ENCODE measurements at regions not wholly inside any gene's neighbourhood (a gene's known extent, or its start where the extent isn't known, plus 50 kb on each side); places are given as distances from the start of the nearest gene placed in this dataset.

DNA sequence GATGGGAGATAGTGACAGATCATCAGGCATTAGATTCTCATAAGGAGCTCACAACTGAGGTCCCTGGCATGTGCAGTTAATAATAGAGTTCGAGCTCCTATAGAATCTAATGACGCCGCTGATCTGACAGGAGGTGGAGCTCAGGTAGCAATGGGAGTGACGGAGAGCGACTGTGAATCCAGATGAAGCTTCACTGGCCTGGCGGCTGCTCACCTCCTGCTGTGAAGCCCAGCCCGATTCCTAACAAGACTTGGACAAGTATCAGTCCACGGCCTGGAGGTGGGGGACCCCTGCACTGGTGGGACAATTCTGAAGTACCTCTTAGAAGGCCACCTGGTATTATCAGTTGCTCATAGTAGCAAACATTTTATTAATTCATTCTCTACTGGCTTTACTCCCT is 377.9 kb upstream of the ITGA1 start:
- DNase-seq (ENCODE audit: low read depth): no peak

DNA sequence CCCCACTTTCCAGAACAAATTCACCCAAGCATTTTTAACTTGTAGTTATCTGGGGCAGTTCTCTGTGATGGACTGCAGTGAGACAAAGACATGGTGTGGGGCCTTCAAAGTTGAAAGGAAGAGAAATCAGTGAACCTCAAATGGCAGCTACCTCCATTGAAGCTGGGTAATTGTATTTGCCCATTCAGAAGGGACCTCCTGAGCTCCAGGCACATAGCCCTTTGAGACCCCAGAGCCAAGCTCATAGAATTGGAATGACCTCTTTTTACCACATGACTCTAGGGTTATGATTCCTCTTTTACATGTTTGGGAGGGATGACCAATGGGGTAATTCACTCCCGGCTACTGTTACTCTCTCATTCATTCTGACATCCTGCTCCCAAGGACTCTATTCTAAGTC is 368.4 kb upstream of the ITGA1 start:
- no peak for DNase-seq (ENCODE audit: low read depth)

DNA sequence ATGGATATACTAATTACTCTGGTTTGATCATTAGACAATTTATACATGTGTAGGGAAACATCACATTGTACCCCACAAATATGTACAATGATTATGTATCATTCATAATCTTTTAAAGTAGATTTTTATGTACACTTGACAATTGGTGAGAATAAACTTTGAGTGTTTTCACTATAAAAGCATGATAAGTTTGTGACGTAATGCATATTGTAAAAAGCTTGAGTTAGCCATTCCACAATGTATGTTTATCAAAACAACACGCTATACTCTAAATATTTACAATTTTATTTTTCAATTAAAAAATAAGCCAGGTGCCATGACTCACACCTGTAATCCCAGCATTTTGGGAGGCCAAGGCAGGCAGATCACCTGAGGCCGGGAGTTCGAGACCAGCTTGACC is 360.1 kb upstream of the ITGA1 start:
- DNase-seq (ENCODE audit: low read depth): no peak

DNA sequence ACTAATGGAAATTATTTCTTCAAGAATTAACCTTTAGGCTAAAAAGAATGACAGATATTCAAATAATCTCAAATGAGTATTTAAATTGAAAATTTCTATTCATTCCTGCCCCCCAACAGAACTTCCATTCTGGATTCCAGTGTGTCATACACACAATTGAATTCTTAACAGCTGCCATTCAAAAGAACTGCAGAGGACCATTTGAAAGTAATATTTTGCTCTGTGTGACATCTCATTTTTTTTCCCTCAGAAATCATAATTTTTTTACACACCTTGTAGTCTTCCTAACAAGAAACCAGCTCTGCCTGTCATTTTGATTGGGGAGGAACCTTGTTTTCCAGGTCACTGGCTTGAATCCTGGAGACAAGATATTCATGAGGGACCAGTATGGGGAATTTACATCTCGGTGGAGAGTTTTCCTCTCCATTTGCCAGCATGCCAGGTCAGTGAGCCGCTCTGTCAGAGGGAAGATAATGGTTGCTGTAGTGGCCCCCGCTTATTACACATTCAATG is 358.7 kb upstream of the ITGA1 start:
- DNase-seq (ENCODE audit: low read depth): no peak

DNA sequence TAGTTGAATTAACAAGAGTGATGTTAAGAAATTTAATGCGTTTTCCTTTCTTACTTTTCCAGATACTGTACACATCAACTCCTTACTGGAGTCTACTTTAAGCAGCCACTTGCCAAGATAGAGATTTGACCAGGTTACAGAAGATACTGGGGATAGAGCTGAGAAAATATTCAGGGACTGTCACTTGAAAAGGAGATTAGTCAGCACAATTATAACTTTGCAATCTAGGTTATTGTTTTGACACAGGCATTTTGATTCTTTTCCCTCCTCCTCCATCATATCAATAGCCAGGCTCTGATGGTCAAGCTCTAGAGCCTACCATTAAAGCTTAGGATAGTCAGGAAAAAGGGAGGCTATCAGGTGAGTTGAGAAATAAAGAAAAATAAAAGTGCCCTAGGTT is 345.9 kb upstream of the ITGA1 start:
- DNase-seq (ENCODE audit: low read depth): no peak

DNA sequence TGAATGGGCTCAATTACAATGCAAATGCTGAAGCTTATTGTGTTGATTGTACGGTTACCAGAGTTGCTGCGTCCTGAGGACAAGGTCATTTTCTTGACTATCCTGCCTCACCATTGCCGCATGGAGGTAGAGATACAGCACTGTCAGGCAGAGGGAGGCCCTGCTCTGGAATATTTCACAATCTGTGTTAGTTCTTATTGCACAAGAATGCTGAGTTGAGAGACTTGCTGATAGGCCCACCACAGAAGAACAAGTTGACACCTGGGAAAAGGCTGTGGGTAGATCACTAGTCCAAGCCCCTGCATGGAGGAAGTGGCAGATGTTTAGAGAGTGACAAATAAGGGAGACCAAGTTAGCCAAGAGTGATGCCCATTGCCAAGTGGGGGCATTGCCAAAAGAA is 344.5 kb upstream of the ITGA1 start:
- no peak for DNase-seq (ENCODE audit: low read depth)

DNA sequence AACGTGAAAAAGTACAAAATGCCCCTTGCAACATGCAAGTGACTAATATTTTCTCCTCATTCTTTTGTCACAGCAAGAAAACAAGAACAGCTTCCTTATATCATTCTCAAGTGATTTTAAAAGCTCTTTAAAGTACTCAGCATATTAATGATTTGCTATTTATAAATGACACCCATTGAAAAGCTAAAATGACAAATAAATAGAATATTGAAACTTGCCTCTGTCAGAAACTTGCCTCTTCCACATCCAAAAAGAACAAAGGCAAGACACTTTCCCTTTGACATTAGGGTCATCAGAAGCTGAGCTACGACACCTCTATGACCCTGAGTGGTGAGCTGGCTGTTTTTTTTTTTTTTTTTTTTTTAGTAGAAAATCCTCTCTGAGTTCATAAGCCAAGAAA is 339.6 kb upstream of the ITGA1 start:
- DNase-seq (ENCODE audit: low read depth): no peak

DNA sequence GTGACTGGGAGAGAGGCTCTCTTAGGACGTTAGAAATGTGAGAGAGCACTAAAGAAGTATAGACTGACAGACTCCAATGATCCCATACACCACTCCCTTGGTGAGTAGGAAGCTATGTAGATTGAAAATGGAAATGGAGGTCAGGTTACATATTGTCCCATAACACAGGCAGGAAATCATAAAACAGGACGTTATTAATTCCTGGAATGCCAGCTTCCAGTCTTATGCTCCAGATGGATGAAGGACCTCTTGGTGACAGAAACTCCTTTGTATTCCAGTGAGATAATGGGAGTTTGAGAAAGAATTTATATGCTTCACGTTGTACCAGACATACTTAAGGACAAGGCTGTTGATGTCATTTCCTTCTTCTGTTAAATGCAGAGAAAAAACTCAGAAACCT is 338.2 kb upstream of the ITGA1 start:
- DNase-seq (ENCODE audit: low read depth): no peak

DNA sequence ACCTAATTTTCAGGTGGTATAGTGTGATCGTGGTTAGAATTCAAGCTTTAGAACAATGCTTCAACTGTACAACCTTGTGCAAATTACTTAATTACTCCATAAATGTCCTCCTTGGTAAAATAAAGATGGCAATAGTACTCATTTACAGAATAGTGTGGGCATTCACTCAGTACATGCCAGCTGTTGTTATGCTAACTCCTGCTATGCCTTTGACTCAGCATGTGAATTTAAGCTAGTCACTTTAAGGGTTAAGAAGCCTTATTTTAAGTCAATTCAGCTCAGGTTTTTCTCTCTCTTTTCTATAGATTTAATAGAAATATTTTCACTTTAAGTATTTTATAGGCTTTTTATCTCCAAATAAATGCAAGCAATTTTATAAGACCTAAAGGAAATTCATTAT is 335.6 kb upstream of the ITGA1 start:
- DNase-seq (ENCODE audit: low read depth): no peak

DNA sequence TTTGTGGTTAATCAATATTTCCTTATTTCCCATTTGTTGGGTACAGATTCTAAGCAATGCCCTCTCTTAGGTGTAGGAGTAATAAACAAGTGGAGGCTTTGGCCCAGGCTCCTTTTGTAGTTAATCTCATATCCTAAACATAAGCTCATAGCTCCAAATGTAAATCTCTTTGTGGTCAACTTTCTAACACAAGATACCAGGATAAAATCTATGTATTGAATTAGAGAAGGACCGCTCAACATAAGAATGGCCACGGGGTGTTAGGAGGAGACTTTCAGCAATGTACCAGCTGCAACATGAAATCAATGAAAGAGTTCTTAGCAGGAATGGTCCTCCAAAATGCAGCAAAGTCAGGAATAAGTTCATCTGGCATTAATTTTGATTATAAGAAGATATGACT is 334.5 kb upstream of the ITGA1 start:
- no peak for DNase-seq (ENCODE audit: low read depth)

DNA sequence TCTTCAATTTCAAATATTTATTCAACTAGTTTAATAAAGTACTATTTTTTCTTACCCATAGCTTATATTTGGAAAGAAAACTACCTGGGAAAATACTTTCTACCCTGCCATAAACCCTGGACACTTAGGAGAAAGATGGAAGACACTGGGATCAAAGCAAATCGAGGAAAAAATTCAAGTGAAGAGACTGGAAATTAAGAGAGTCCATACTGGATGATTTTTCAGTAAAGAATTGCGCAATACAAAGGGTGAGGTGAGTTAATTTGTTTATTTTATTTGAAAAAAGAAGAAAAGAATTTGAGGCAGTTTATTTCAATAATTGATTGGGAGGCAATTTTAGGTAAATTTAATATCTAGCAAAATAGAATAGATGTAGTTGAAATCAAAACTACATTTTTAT is 331.8 kb upstream of the ITGA1 start:
- DNase-seq (ENCODE audit: low read depth): no peak

DNA sequence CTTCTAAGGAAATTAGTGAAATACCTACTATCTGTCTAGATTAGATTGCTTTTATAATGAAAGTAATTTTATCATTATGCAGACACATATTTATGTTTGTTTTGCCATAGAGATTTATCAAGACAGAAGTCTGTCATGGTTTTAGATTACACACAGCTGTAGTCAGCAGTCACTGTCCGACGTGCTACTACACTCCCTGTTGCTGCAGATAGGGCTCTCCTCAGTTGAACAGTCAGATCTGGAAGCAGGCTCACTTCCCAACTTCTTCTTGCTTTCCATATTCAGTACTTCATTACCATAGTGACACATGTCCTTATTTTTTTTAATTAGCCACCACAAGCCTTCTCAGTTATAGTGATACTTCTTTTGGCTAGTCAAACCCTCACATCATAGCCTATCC is 329.9 kb upstream of the ITGA1 start:
- no peak for DNase-seq (ENCODE audit: low read depth)

DNA sequence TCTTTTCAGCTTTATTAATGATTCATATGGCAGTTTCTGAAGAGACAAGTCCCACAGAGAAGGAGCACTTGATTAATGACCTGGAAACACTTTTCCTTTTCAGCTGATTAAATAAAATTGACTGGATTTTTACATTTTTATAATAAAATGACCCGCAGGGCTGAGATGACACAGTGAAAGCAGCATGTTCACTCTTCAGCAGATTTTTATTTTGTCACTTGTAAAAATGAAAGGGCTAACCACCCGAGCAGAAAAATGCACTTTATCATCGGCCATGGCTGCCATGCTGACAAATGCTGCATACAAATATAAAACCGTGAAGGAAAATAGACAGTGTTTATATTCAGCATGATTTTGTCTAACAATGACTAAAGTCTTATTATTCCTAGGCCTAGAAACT is 321.6 kb upstream of the ITGA1 start:
- no peak for DNase-seq (ENCODE audit: low read depth)

DNA sequence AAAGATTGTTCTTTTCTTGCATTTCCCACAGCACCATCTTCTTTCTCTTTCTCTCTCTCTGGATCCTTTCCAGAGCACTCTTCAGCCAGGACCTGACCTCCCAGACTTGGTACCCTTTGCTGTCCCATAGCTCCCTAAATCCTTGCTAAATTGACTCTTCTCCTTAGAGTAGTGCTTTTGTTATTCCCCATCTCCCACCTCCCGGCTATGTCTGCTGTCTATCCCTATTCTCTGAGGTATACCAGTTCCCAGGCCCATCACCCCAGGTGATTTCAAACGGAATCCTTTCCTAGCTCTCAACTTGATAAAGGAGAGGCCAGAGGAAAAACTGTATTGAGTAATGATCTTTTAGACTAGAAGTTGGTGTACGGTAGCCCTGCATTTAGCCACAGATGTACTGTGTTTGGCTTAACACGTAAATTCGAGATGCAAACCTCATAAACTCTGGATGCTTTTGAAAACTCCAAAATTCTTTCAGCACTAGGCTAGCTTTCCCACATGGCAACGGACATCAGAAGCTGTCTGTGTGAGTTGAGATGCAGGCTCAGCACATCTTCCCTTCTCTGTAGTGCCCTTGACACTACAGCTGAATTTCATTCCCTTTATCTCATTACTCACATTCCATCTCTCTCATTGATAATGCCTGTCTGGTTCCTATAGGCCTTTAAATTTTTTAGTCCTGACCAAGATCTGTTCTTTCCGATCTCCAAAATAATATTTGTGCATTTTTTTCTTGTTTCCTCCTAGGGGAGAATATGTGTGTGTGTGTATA is 320.8 kb upstream of the ITGA1 start:
- DNase-seq (ENCODE audit: low read depth): no peak

DNA sequence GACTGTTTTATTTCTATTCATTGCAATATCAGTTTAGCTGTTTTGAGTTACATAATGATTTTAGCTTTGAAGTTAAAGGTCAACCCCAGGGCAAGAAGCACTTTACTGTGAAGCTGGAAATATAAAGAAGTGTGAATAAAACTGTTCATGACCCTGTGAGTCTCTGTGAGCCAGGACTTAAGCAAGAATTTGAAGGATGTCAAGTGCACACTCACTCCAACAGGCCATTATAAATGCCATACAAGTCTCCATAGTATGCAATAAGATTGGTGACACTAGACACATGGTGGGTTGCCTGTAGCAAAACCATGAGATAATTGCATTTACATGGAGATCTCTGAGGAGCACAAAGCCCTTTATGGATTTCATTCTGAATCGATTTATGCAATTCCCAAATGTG is 318.7 kb upstream of the ITGA1 start:
- DNase-seq (ENCODE audit: low read depth): no peak

DNA sequence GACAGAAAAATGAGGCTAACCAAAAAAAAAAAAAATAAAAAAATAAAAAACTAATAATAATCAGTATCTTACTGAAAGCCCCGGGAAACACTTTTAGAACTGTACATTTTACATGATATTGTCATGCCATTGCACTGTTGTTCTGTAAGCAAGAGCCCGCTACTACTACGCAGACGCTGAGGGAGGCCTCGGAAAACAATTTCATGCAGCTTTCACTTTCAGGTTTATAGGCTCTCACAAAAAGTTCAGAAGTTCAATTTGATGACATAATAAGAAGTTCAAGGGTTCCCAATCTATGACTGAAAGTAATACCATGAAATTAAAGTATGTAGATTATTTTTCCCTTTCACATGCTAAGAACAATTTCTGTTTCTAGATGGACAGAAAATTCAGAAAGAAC is 318.3 kb upstream of the ITGA1 start:
- DNase-seq (ENCODE audit: low read depth): no peak

DNA sequence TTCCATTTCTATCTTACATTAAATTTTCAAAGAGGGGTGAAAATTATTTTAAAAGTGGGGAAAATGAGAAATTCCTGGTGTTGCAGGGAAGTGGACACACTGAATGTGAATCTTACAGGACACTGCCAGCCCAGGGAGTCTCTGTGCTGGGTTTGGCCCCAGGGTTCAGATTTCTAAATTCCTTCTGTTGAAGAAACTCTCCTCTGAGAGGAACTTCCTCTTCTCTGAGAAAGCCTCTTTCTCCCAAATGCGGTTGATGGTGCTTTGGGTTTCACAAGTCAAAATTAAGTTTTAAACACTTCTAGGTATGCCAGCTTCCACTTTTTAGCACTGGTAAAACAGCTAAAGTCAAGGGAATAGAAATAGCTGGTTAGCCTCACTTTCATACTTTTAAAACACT is 317.9 kb upstream of the ITGA1 start:
- no peak for DNase-seq (ENCODE audit: low read depth)

DNA sequence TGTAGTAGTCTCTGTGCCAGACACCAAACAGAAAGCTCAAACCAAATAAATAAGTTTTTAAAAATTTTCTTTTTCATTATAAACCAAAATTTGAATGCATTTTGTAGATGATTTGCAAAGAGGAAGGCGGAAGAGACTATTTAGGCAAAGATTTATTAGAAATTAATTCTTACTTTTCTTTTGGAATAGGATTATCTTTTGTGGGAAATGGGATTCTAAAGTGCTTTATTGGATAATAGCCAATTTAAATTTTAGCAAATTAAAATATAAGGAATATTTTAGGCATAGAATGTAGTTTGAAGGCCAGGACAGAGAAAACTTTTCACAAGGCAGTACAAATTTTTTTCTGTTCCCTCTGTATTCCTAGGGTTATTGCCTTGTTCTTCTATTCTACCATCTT is 311.4 kb upstream of the ITGA1 start:
- no peak for DNase-seq (ENCODE audit: low read depth)

DNA sequence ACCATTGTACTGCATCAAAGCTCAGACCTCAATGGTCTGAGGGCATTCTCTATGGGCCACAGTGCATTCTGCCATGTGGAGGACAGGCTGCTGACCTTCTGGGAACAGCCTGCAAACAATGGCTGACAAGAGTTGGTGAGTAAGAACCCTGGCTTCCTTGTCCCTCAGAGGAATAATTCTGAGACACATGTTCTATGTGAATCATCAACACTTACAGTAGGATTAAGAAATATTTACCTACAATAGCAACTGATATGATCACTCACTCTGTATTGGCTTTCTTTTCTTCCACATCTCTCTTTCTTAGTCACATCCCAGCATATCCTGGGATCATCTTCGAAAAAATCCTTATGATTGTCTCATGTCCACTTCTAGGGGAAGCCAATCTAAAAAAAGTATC is 306.5 kb upstream of the ITGA1 start:
- no peak for DNase-seq (ENCODE audit: low read depth)

DNA sequence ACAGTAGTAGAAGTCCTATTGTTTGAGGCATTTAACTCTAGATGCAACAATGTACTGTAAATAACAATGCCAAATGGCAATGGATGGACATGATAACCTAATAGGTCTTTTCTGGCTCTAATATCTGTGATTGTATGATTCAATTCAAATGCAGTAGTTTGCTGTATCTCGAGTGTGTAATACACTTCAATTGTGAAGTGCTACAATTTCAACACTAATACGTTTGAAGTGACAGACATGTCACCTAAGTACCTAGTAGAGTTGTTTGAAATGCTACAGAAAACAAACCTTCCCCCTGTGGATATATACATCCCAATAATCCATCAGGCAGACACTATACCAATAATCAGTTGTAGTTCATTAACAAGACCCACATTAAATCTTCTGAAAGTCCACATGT is 305.9 kb upstream of the ITGA1 start:
- DNase-seq (ENCODE audit: low read depth): no peak

DNA sequence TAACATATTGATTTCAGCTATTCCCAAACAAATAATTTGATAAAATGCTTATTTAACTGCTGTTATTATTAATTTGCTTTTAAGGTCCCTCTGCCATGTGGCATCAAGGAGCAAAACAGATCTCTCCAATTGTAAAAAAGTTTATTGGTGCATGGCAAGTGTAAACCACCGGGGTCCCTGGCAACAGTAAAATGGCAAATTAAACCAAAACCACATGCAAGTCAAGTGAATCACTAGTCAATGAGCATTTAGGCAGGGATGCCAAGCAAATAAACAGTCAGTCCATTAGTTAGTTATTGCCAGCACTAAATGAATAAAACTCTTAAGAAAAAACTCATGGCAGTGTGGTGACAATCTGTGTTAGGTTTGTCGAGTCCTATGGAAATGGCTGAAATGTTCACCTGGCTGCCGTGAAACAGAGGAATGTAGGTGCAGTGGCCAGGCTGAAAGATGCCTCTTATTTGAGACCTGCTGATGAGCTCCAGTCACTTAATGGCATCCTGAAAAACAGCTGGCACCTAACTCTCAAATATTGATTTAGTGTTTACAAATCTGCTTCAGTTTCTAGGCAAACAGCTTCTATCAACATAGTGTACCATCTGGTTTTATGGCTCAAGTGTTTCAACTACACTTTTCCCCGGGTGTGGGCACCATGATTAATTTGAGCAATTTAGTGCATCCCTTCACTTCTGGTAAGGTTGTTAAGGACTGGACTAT is 296.5 kb upstream of the ITGA1 start:
- no peak for DNase-seq (ENCODE audit: low read depth)

DNA sequence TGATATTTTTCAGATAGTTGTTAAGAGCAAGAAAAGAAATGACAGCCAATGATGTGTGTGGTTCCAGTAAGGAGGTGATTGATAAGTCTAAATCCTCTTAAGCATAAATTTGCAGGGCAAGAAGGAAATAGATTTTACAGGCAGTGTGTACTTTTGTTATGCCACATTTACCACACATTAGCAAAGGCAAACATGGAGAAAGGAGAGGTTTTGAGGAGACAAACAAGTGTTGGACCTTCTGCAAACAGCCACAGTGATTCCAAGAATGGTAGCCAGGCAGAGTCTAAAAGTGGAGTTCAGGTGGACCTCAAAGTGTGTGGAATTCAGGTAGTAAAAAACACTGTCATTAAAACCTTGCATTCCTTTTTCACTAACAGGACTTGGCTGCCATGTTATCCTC is 295.9 kb upstream of the ITGA1 start:
- no peak for DNase-seq (ENCODE audit: low read depth)

DNA sequence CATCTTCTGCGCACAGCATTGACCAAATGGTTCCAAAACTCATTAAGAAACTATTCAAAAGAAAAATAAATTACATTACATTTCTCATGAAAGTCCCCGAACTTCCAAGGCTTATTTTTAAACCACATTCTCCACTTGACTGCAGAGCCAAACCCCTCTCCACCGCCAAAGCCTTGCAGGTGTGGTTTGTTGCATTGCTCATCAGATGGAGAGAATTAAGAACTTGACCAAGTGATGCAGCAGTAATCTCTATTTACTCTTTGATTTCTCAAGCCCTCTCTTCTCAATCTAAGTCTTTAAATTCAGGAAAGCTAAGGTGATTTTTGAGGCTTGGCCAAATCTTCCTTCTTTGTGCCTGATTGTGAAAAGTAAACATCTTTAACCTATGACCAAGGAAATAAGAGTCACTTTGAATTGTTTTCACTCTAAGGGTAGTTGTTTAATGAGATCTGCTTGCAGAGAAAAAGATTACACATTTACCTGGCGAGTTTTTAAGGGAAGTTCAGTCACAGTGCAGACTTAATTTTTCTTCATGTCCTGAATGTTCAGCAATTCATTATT is 290.5 kb upstream of the ITGA1 start:
- DNase-seq (ENCODE audit: low read depth): no peak

DNA sequence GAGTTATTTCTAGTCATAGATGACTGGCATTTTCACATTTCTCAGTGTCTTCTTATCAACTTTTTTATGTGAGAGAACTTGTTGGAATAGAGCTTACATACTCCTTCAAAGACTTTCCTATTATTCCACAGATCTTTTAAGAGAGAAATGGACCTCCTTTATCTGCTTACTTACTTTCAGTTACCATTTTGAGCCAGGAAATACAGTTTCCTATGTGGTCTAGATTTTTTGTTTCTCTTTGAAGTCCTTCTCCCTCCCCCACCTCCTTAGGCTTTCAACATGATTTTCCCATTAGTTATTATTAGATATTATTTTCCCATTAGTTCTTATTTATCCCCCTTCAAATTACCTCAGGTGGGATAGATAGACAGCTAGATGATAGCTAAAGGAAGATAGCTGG is 289.1 kb upstream of the ITGA1 start:
- no peak for DNase-seq (ENCODE audit: low read depth)

All from stimulated activated CD8-positive, alpha-beta memory T cell treated with anti-CD3 and anti-CD28 coated beads, Interleukin-12 subunit alpha, Interleukin-12 subunit beta, amount 100 ng/mL, for 1 hour (primary cell).